Superior temporal gyrus (tissue), 1 donor: ENCODE measurements at regions not wholly inside any gene's neighbourhood (a gene's known extent, or its start where the extent isn't known, plus 50 kb on each side); places are given as distances from the start of the nearest gene placed in this dataset.
"Not testable (repeated sequence)": the region's sequence is repeated elsewhere in the genome, so short reads cannot be mapped to it uniquely, and the experiment has no call there.

Experiments used
- DNase-seq: peaks from one replicate; pipeline ENCODE4 v3.0.0-alpha.2; 2016; ENCODE audit errors: extremely low spot score

GRCh38 chr6:21742238-21742660, 148.7 kb downstream of the SOX4 start:
- no peak for DNase-seq

GRCh38 chr6:21744331-21744730, 150.8 kb downstream of the SOX4 start:
- no peak for DNase-seq

- DNase-seq = no peak
Measured at GRCh38 chr6:21745543-21746337, 152.2 kb downstream of the SOX4 start.

GRCh38 chr6:21747441-21747840, 153.9 kb downstream of the SOX4 start:
- peak; percentile 71 for DNase-seq

GRCh38 chr6:21748343-21749056, 154.9 kb downstream of the SOX4 start:
- DNase-seq = no peak

- DNase-seq = no peak
Measured at GRCh38 chr6:21749754-21750153, 156.2 kb downstream of the SOX4 start.

GRCh38 chr6:21750575-21750974, 157.0 kb downstream of the SOX4 start:
- DNase-seq = no peak

- no peak for DNase-seq
Measured at GRCh38 chr6:21751608-21752007, 158.1 kb downstream of the SOX4 start.

GRCh38 chr6:21752054-21752811, 158.7 kb downstream of the SOX4 start:
- DNase-seq = no peak

- no peak for DNase-seq
Measured at GRCh38 chr6:21753241-21754108, 159.9 kb downstream of the SOX4 start.

GRCh38 chr6:21754891-21755290, 161.3 kb downstream of the SOX4 start:
- DNase-seq = no peak

- no peak for DNase-seq
Measured at GRCh38 chr6:21756487-21756886, 162.9 kb downstream of the SOX4 start.

- not testable (repeated sequence) for DNase-seq
Measured at GRCh38 chr6:21757392-21757791, 163.8 kb downstream of the SOX4 start.

GRCh38 chr6:21759721-21760120, 166.2 kb downstream of the SOX4 start:
- DNase-seq = no peak

- not testable (repeated sequence) for DNase-seq
Measured at GRCh38 chr6:21761053-21761730, 167.6 kb downstream of the SOX4 start.

GRCh38 chr6:21764989-21765388, 171.4 kb downstream of the SOX4 start:
- no peak for DNase-seq

GRCh38 chr6:21767891-21768648, 174.5 kb downstream of the SOX4 start:
- no peak for DNase-seq

GRCh38 chr6:21769405-21769861, 175.9 kb downstream of the SOX4 start:
- no peak for DNase-seq

GRCh38 chr6:21769968-21770367, 176.4 kb downstream of the SOX4 start:
- no peak for DNase-seq
